Cardiac muscle cell (in vitro differentiated cells and primary cell): ENCODE measurements at regions not wholly inside any gene's neighbourhood (a gene's known extent, or its start where the extent isn't known, plus 50 kb on each side); places are given as distances from the start of the nearest gene placed in this dataset.

ENCODE experiments used
- DNase-seq, 2 donors: peaks; one replicate each; pipeline versions ENCODE4 v3.0.0 to v3.0.0-alpha.2; 2010 to 2017; ENCODE audit warnings: low read depth in 1 of 2, low spot score in 1 of 2
- H3K27ac ChIP-seq: fragments of 200-600 bp; sonication (generic); 2 replicates; pipeline ENCODE4 v1.5.1; 2016
- H3K27me3 ChIP-seq: fragments of 200-600 bp; sonication (generic); 2 replicates; pipeline ENCODE4 v1.6.0; 2016; ENCODE audit warnings: control low read depth
- H3K36me3 ChIP-seq: fragments of 200-600 bp; sonication (generic); 2 replicates; pipeline ENCODE4 v1.5.1; 2016; ENCODE audit warnings: control low read depth
- H3K4me1 ChIP-seq: fragments of 200-600 bp; sonication (generic); 2 replicates; pipeline ENCODE4 v1.8.1; 2017; ENCODE audit warnings: low read depth, mild to moderate bottlenecking, mixed run types
- H3K4me3 ChIP-seq: fragments of 200-600 bp; sonication (generic); 2 replicates; pipeline ENCODE4 v1.5.1; 2016; ENCODE audit warnings: mild to moderate bottlenecking
- H3K9me3 ChIP-seq: fragments of 200-600 bp; sonication (generic); 2 replicates; pipeline ENCODE4 v1.5.1; 2017; ENCODE audit warnings: low read depth, mild to moderate bottlenecking, control low read depth
- CTCF ChIP-seq: IDR thresholded peaks from 2 replicates; pipeline ENCODE4 v1.5.1; 2012; ENCODE audit warnings: low read depth, mild to moderate bottlenecking, low read length

DNA sequence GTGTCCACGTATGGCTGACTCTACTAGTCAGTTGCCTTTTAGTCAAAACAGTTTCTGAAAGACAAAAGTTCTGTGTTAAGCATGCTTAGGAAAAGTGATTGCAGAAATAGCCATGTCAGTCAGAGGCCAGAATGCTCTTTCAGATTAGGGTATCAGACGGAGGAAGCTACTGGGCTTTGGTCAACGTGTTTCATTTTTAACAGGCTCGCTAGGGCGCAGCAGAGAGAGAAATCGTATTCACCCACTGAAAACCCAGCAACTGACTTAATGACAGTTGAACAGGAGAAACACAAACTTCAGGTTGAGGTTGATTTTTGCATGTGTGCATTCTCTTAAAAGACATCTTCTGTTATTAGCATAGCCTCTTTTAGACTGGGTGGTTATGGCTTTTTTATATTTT, 322.6 kb upstream of the KIAA1217 start:
- Histone ChIP-seq H3K9me3 (no peaks in the 10 kb centered on the region), H3K4me1 (peaks cover 9% of the 10 kb centered on the region), H3K27me3 (peaks cover 9% of the 10 kb centered on the region), H3K27ac (no peak overlapping the region), H3K36me3 (no peaks in the 10 kb centered on the region), H3K4me3 (no peak overlapping the region)
- peak in 1 of 2 donors; percentile 48 for DNase-seq
- TF ChIP-seq CTCF: no peak

- no peak for TF ChIP-seq CTCF
- peaks cover 3% of the 10 kb centered on the region for H3K4me1 ChIP-seq
These were observed 317.6 kb upstream of the KIAA1217 start for GRCh38 chr10:23891301-23891700.

DNA sequence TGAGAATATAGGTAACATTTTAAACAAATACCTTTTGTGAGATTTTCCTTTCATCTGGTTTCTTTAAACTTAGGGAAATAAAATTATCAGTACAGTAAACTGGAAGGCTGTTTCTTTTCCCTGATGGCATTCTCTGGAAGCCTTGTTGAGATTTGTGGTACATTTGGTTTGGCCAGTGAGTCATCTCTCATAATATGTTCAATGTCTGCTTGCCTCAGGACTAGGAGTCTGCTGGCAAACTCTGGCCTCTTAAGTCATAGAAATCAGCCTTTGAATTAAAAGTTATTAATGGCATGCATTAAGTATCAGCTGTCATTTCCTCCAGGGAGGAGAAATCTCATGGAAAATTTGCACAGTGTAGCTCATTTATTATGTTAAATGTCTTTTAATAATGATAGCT, 316.6 kb upstream of the KIAA1217 start:
- no peaks in the 10 kb centered on the region for H3K9me3 ChIP-seq
- no peak overlapping the region for H3K4me3 ChIP-seq
- no peaks in the 10 kb centered on the region for H3K36me3 ChIP-seq
- H3K27ac ChIP-seq: no peak overlapping the region
- H3K4me1 ChIP-seq: no peaks in the 10 kb centered on the region
- no peak for DNase-seq
- TF ChIP-seq CTCF: no peak
- H3K27me3 ChIP-seq: no peaks in the 10 kb centered on the region

More at GRCh38 chr10:23891301-23891700, 317.6 kb upstream of the KIAA1217 start:
- Histone ChIP-seq H3K27ac (no peak overlapping the region), H3K36me3 (no peaks in the 10 kb centered on the region), H3K9me3 (no peaks in the 10 kb centered on the region), H3K4me3 (no peak overlapping the region), H3K27me3 (no peaks in the 10 kb centered on the region)
- no peak for DNase-seq

- no peak overlapping the region for H3K27ac ChIP-seq
- H3K36me3 ChIP-seq: no peaks in the 10 kb centered on the region
- no peak overlapping the region for H3K4me3 ChIP-seq
- TF ChIP-seq CTCF: no peak
- DNase-seq: no peak
- H3K4me1 ChIP-seq: no peaks in the 10 kb centered on the region
- no peaks in the 10 kb centered on the region for H3K9me3 ChIP-seq
- H3K27me3 ChIP-seq: no peaks in the 10 kb centered on the region
These were observed 311.7 kb upstream of the KIAA1217 start for GRCh38 chr10:23897267-23897666.

- no peak overlapping the region for H3K27ac ChIP-seq
- H3K27me3 ChIP-seq: no peaks in the 10 kb centered on the region
- DNase-seq: no peak
- no peak overlapping the region for H3K4me3 ChIP-seq
- no peak for TF ChIP-seq CTCF
- no peaks in the 10 kb centered on the region for H3K36me3 ChIP-seq
- no peaks in the 10 kb centered on the region for H3K4me1 ChIP-seq
- no peaks in the 10 kb centered on the region for H3K9me3 ChIP-seq
These were observed 311.1 kb upstream of the KIAA1217 start for GRCh38 chr10:23897861-23898260.

- Histone ChIP-seq H3K27ac (no peak overlapping the region), H3K36me3 (no peaks in the 10 kb centered on the region), H3K4me3 (no peak overlapping the region), H3K4me1 (no peaks in the 10 kb centered on the region), H3K27me3 (no peaks in the 10 kb centered on the region), H3K9me3 (no peaks in the 10 kb centered on the region)
- no peak for TF ChIP-seq CTCF
- no peak for DNase-seq
These were observed 309.8 kb upstream of the KIAA1217 start for GRCh38 chr10:23899166-23899565.
